Neural cell (in vitro differentiated cells): ENCODE measurements at regions not wholly inside any gene's neighbourhood (a gene's known extent, or its start where the extent isn't known, plus 50 kb on each side); places are given as distances from the start of the nearest gene placed in this dataset.

Experiments used
- CTCF ChIP-seq: fragments of 450-650 bp; IDR thresholded peaks from 2 replicates; pipeline ENCODE4 v1.5.1; 2014; ENCODE audit warnings: antibody characterized with exemption, mild to moderate bottlenecking, moderate library complexity; ENCODE audit not compliant: poor library complexity, severe bottlenecking
- EZH2 ChIP-seq: fragments of 200-600, 300-800 bp; shearing (Covaris generic), sonication (generic); IDR thresholded peaks from 2 replicates; pipeline ENCODE4 v1.6.1; 2014; ENCODE audit warnings: antibody characterized with exemption, low read length, borderline replicate concordance, mild to moderate bottlenecking; ENCODE audit not compliant: insufficient read depth, poor library complexity, severe bottlenecking
- POLR2AphosphoS5 ChIP-seq: IDR thresholded peaks from 2 replicates; pipeline ENCODE4 v1.6.1; 2012
- REST ChIP-seq: IDR thresholded peaks from 2 replicates; pipeline ENCODE4 v1.6.1; 2012; ENCODE audit warnings: borderline replicate concordance
- TAF1 ChIP-seq: IDR thresholded peaks from 2 replicates; pipeline ENCODE4 v1.6.1; 2012; ENCODE audit warnings: low read depth

- TF ChIP-seq EZH2 (no peak), CTCF (no peak), REST (no peak), POLR2AphosphoS5 (no peak), TAF1 (no peak)
Measured at GRCh38 chr9:15080401-15080800, 170.2 kb upstream of the FREM1 start.
